ENCODE measurements at regions not wholly inside any gene's neighbourhood (a gene's known extent, or its start where the extent isn't known, plus 50 kb on each side); places are given as distances from the start of the nearest gene placed in this dataset.

GRCh38 chr18:24974431-24974830, 377.5 kb downstream of the ZNF521 start:
- no peak for TF ChIP-seq CTCF (IDR thresholded peaks at IDR 0.05; ENCODE audit: extremely low read depth, insufficient read depth, missing control alignments)
- in situ Hi-C loops (cut with MboI; ENCODE audit: low pct_unique_long_range_greater_than_20kb, low sequenced_read_pairs, unreplicated experiment): no loop called here
- DNase-seq (ENCODE audit: low spot score): no peak

- in situ Hi-C loops (cut with MboI; ENCODE audit: low pct_unique_long_range_greater_than_20kb, low sequenced_read_pairs, unreplicated experiment): no loop called here
- no peak for DNase-seq (ENCODE audit: low spot score)
- no peak for TF ChIP-seq CTCF (IDR thresholded peaks at IDR 0.05; ENCODE audit: extremely low read depth, insufficient read depth, missing control alignments)
These were observed 376.2 kb downstream of the ZNF521 start for GRCh38 chr18:24975496-24976372.

- DNase-seq (ENCODE audit: low spot score): no peak
- no peak for TF ChIP-seq CTCF (IDR thresholded peaks at IDR 0.05; ENCODE audit: extremely low read depth, insufficient read depth, missing control alignments)
- in situ Hi-C loops (cut with MboI; ENCODE audit: low pct_unique_long_range_greater_than_20kb, low sequenced_read_pairs, unreplicated experiment): no loop called here
These were observed 375.5 kb downstream of the ZNF521 start for GRCh38 chr18:24976502-24976901.

- in situ Hi-C loops (cut with MboI; ENCODE audit: low pct_unique_long_range_greater_than_20kb, low sequenced_read_pairs, unreplicated experiment): no loop called here
- TF ChIP-seq CTCF (IDR thresholded peaks at IDR 0.05; ENCODE audit: extremely low read depth, insufficient read depth, missing control alignments): no peak
- no peak for DNase-seq (ENCODE audit: low spot score)
These were observed 372.7 kb downstream of the ZNF521 start for GRCh38 chr18:24979235-24979634.

GRCh38 chr18:24982831-24983230, 369.1 kb downstream of the ZNF521 start:
- no peak for TF ChIP-seq CTCF (IDR thresholded peaks at IDR 0.05; ENCODE audit: extremely low read depth, insufficient read depth, missing control alignments)
- DNase-seq (ENCODE audit: low spot score): no peak
- in situ Hi-C loops (cut with MboI; ENCODE audit: low pct_unique_long_range_greater_than_20kb, low sequenced_read_pairs, unreplicated experiment): no loop called here

GRCh38 chr18:24983566-24984139, 368.3 kb downstream of the ZNF521 start:
- TF ChIP-seq CTCF (IDR thresholded peaks at IDR 0.05; ENCODE audit: extremely low read depth, insufficient read depth, missing control alignments): no peak
- in situ Hi-C loops (cut with MboI; ENCODE audit: low pct_unique_long_range_greater_than_20kb, low sequenced_read_pairs, unreplicated experiment): no loop called here

More at GRCh38 chr18:24983566-24984139, 368.3 kb downstream of the ZNF521 start:
- DNase-seq (ENCODE audit: low spot score): no peak
